ENCODE measurements at regions not wholly inside any gene's neighbourhood (a gene's known extent, or its start where the extent isn't known, plus 50 kb on each side); places are given as distances from the start of the nearest gene placed in this dataset.

DNA sequence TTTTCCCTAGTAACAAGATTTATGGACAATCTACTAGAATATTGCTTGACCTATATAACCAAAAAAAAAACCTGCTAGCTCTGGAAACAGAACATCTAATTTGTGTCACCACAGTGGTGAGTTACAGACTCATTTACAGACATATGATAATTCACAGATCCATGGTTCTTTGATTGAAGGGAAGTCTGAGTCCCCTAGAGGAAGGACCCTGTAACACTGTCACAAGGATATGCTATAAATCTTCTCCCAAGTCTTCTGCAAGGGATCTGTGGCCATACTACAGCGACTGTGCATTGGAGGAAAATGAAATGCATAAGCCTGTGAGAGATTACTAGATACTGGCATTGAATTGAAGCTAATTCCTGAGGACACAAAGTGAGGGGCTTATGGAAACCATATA is 630.6 kb upstream of the SGCD start:
- Histone ChIP-seq H3K36me3 (ENCODE audit: control insufficient read depth, insufficient read depth, low read length) (no peaks in the 10 kb centered on the region), H3K27ac (ENCODE audit: low read length) (no peak overlapping the region), H3K9me3 (ENCODE audit: control insufficient read depth, insufficient read depth, low read depth, low read length) (peaks cover 3% of the 10 kb centered on the region; the same call in 1 of the 2 replicates), H3K4me3 (ENCODE audit: low read depth in 2 of 2, low read length in 2 of 2) (no peak overlapping the region), H3K4me1 (ENCODE audit: control insufficient read depth, insufficient read depth, low read length) (no peaks in the 10 kb centered on the region), H3K27me3 (ENCODE audit: control insufficient read depth, insufficient read depth, low read length) (no peaks in the 10 kb centered on the region)
- in situ Hi-C loops (cut with HindIII; ENCODE audit: low pct_unique_long_range_greater_than_20kb, low sequenced_read_pairs): no loop called here
- ATAC-seq (no peak), DNase-seq (ENCODE audit: low read depth, low spot score) (no peak)
- BruUV-seq (replicated peaks): no TSS peak
- intact Hi-C loops (cut with micrococcal nuclease; ENCODE audit: unreplicated experiment): no loop called here
- POLR2A ChIA-PET: no interaction called here
- CTCF ChIA-PET: no interaction called here
- TF ChIP-seq, protein P1, sequence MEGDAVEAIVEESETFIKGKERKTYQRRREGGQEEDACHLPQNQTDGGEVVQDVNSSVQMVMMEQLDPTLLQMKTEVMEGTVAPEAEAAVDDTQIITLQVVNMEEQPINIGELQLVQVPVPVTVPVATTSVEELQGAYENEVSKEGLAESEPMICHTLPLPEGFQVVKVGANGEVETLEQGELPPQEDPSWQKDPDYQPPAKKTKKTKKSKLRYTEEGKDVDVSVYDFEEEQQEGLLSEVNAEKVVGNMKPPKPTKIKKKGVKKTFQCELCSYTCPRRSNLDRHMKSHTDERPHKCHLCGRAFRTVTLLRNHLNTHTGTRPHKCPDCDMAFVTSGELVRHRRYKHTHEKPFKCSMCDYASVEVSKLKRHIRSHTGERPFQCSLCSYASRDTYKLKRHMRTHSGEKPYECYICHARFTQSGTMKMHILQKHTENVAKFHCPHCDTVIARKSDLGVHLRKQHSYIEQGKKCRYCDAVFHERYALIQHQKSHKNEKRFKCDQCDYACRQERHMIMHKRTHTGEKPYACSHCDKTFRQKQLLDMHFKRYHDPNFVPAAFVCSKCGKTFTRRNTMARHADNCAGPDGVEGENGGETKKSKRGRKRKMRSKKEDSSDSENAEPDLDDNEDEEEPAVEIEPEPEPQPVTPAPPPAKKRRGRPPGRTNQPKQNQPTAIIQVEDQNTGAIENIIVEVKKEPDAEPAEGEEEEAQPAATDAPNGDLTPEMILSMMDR (IDR thresholded peaks at IDR 0.05): no peak
- TF ChIP-seq POLR2AphosphoS5 (IDR thresholded peaks at IDR 0.05; ENCODE audit: low read depth, low read length): no peak
- TF ChIP-seq, protein P2, sequence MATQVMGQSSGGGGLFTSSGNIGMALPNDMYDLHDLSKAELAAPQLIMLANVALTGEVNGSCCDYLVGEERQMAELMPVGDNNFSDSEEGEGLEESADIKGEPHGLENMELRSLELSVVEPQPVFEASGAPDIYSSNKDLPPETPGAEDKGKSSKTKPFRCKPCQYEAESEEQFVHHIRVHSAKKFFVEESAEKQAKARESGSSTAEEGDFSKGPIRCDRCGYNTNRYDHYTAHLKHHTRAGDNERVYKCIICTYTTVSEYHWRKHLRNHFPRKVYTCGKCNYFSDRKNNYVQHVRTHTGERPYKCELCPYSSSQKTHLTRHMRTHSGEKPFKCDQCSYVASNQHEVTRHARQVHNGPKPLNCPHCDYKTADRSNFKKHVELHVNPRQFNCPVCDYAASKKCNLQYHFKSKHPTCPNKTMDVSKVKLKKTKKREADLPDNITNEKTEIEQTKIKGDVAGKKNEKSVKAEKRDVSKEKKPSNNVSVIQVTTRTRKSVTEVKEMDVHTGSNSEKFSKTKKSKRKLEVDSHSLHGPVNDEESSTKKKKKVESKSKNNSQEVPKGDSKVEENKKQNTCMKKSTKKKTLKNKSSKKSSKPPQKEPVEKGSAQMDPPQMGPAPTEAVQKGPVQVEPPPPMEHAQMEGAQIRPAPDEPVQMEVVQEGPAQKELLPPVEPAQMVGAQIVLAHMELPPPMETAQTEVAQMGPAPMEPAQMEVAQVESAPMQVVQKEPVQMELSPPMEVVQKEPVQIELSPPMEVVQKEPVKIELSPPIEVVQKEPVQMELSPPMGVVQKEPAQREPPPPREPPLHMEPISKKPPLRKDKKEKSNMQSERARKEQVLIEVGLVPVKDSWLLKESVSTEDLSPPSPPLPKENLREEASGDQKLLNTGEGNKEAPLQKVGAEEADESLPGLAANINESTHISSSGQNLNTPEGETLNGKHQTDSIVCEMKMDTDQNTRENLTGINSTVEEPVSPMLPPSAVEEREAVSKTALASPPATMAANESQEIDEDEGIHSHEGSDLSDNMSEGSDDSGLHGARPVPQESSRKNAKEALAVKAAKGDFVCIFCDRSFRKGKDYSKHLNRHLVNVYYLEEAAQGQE (IDR thresholded peaks at IDR 0.05; ENCODE audit: insufficient read depth in 1 of 2, low read depth in 2 of 2, low read length in 1 of 2): no peak
- no peak for TF ChIP-seq TCF7L2 (IDR thresholded peaks at IDR 0.05; ENCODE audit: low read depth, low read length)
- TF ChIP-seq SIN3A (IDR thresholded peaks at IDR 0.05; ENCODE audit: borderline replicate concordance, insufficient read depth, low read depth, low read length): no peak

GRCh38 chr5:155697236-155697635 is 629.7 kb upstream of the SGCD start:
- CTCF ChIA-PET: no interaction called here
- Histone ChIP-seq H3K4me3 (ENCODE audit: low read depth in 2 of 2, low read length in 2 of 2) (no peak overlapping the region), H3K4me1 (ENCODE audit: control insufficient read depth, insufficient read depth, low read length) (no peaks in the 10 kb centered on the region), H3K36me3 (ENCODE audit: control insufficient read depth, insufficient read depth, low read length) (no peaks in the 10 kb centered on the region), H3K27me3 (ENCODE audit: control insufficient read depth, insufficient read depth, low read length) (no peaks in the 10 kb centered on the region), H3K27ac (ENCODE audit: low read length) (no peak overlapping the region), H3K9me3 (ENCODE audit: control insufficient read depth, insufficient read depth, low read depth, low read length) (peaks cover 3% of the 10 kb centered on the region; the same call in 1 of the 2 replicates)
- no TSS peak for BruUV-seq (replicated peaks)
- in situ Hi-C loops (cut with HindIII; ENCODE audit: low pct_unique_long_range_greater_than_20kb, low sequenced_read_pairs) (no loop called here), intact Hi-C loops (cut with micrococcal nuclease; ENCODE audit: unreplicated experiment) (no loop called here)
- POLR2A ChIA-PET: no interaction called here
- ATAC-seq (no peak), DNase-seq (ENCODE audit: low read depth, low spot score) (no peak)
- no peak for TF ChIP-seq POLR2AphosphoS5 (IDR thresholded peaks at IDR 0.05; ENCODE audit: low read depth, low read length)
- no peak for TF ChIP-seq SIN3A (IDR thresholded peaks at IDR 0.05; ENCODE audit: borderline replicate concordance, insufficient read depth, low read depth, low read length)
- TF ChIP-seq, protein P1 (IDR thresholded peaks at IDR 0.05): no peak
- no peak for TF ChIP-seq TCF7L2 (IDR thresholded peaks at IDR 0.05; ENCODE audit: low read depth, low read length)
- TF ChIP-seq, protein P2 (IDR thresholded peaks at IDR 0.05; ENCODE audit: insufficient read depth in 1 of 2, low read depth in 2 of 2, low read length in 1 of 2): no peak
